ENCODE measurements at regions not wholly inside any gene's neighbourhood (a gene's known extent, or its start where the extent isn't known, plus 50 kb on each side); places are given as distances from the start of the nearest gene placed in this dataset.

- no peaks in the 10 kb centered on the region for H3K36me3 ChIP-seq
- H3K27me3 ChIP-seq: no peaks in the 10 kb centered on the region
- H3K27ac ChIP-seq: no peak overlapping the region
- TF ChIP-seq POLR2A (IDR thresholded peaks at IDR 0.05): no peak
- no peak for TF ChIP-seq POLR2AphosphoS5 (IDR thresholded peaks at IDR 0.05)
- TF ChIP-seq, protein P1, sequence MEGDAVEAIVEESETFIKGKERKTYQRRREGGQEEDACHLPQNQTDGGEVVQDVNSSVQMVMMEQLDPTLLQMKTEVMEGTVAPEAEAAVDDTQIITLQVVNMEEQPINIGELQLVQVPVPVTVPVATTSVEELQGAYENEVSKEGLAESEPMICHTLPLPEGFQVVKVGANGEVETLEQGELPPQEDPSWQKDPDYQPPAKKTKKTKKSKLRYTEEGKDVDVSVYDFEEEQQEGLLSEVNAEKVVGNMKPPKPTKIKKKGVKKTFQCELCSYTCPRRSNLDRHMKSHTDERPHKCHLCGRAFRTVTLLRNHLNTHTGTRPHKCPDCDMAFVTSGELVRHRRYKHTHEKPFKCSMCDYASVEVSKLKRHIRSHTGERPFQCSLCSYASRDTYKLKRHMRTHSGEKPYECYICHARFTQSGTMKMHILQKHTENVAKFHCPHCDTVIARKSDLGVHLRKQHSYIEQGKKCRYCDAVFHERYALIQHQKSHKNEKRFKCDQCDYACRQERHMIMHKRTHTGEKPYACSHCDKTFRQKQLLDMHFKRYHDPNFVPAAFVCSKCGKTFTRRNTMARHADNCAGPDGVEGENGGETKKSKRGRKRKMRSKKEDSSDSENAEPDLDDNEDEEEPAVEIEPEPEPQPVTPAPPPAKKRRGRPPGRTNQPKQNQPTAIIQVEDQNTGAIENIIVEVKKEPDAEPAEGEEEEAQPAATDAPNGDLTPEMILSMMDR (IDR thresholded peaks at IDR 0.05): no peak
- TF ChIP-seq EP300 (IDR thresholded peaks at IDR 0.05): no peak
- no peaks in the 10 kb centered on the region for H3K4me1 ChIP-seq
- 82% methylated on average over 1 of the region's 1 CpG; no CpG with 5 or more reads in 1 of the 2 donors for WGBS, 2 donors
- no peak for ATAC-seq (ENCODE audit: low FRiP score in 2 of 2)
- DNase-seq: no peak
- H3K4me3 ChIP-seq: no peak overlapping the region
- H3K9me3 ChIP-seq: no peaks in the 10 kb centered on the region
These were observed 114.7 kb upstream of the VCX3B start for GRCh38 chrX:8349816-8350544.

DNA sequence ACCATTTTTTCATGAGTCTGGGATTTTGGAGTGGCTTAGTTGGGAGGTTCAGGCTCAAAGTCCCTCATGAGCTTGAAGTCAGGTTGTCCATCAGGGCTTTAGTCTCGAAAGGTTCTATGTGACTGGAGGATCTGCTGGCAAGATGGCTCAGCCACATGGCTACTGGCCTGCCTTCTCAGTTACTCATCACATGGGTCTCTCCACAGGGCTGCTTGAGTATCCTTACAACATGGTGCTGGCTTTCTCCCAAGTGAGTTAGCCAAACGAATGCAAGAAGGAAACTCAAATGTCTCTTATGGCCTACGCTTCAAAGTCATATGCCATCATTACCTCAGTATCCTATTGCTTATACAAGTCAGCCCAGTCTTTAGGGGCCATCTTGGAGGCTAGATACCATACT is 106.3 kb upstream of the VCX3B start:
- no peaks in the 10 kb centered on the region for H3K4me1 ChIP-seq
- no peak for ATAC-seq (ENCODE audit: low FRiP score in 2 of 2)
- no peaks in the 10 kb centered on the region for H3K9me3 ChIP-seq
- no peaks in the 10 kb centered on the region for H3K27me3 ChIP-seq
- WGBS, 2 donors: 78 to 80% methylated on average over 3 of the region's 3 CpGs
- no peak overlapping the region for H3K4me3 ChIP-seq
- TF ChIP-seq, protein P1 (IDR thresholded peaks at IDR 0.05): no peak
- TF ChIP-seq POLR2A (IDR thresholded peaks at IDR 0.05) (no peak), EP300 (IDR thresholded peaks at IDR 0.05) (no peak), POLR2AphosphoS5 (IDR thresholded peaks at IDR 0.05) (no peak)
- DNase-seq: no peak
- no peak overlapping the region for H3K27ac ChIP-seq
- H3K36me3 ChIP-seq: no peaks in the 10 kb centered on the region

DNA sequence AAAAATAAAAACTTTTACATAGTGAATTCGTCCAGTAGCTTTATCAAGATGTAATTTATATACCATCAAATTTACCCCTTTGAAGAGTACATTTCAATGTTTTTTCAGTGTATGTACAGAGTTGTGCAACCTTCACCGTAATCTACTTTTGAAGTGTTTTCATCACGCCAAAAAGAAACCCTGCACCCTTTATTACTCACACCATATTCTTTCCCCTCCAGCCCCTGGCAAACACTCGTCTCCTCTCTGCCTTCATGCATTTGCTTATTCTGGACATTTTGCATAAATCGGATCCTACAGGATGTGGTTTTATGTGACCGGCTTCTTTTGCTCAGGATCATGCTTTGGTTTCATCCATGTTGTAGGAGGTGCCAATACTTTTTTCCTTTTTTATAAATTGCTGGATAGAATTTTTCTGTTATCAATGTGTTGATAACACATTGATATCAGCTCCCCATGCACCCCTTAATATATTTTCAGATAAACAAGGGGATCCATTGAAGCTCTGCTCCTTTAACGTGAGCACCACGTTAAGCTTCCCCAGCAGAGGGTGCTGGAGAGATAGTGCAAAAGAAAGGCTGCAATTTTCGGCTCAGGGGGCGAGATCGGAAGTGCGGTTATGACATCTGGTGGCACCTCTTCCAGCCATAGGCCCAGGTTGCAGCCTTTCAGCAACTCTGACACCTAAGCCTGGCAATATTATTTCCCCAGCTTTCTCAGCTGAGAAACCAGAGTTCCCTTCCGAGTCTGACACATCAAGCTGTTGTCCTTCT is 100.1 kb upstream of the VCX3B start:
- Histone ChIP-seq H3K27ac (no peak overlapping the region), H3K36me3 (no peaks in the 10 kb centered on the region), H3K27me3 (no peaks in the 10 kb centered on the region), H3K4me1 (no peaks in the 10 kb centered on the region), H3K4me3 (no peak overlapping the region), H3K9me3 (no peaks in the 10 kb centered on the region)
- ATAC-seq (ENCODE audit: low FRiP score in 2 of 2) (no peak), DNase-seq (peak in 1 of 2 donors; percentile 47)
- WGBS, 2 donors: 25 to 47% methylated on average over 9 to 13 of the region's 13 CpGs
- TF ChIP-seq, protein P1 (IDR thresholded peaks at IDR 0.05): peak in 3 of 6 experiments; percentile 31 to 50 (median 32)
- TF ChIP-seq POLR2A (IDR thresholded peaks at IDR 0.05): no peak
- TF ChIP-seq EP300 (IDR thresholded peaks at IDR 0.05): no peak
- TF ChIP-seq POLR2AphosphoS5 (IDR thresholded peaks at IDR 0.05): no peak

DNA sequence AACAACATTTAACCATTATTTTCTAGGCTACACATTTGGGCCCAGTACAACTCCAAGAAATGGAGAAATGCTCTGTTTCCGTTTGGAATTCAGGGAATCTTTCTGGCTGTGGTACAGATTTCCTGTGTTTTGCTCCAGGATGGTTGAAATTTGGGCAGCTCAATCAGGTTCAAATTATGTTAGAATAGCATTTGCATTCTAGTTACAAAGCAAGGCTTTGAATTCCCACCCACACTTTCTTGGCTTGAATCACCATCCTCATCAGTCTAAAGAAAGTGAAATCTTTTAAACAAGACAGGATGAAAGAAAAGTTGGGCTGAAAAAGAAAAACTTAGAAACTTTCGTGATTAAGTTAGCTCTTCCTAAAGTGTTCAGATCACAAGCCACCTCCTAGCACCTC is 98.1 kb upstream of the VCX3B start:
- Histone ChIP-seq H3K27ac (peak overlapping the region in 1 of 4 donors; percentile 0), H3K27me3 (no peaks in the 10 kb centered on the region), H3K36me3 (no peaks in the 10 kb centered on the region), H3K9me3 (no peaks in the 10 kb centered on the region), H3K4me3 (no peak overlapping the region), H3K4me1 (no peaks in the 10 kb centered on the region)
- no peak for TF ChIP-seq EP300 (IDR thresholded peaks at IDR 0.05)
- TF ChIP-seq POLR2A (IDR thresholded peaks at IDR 0.05): no peak
- TF ChIP-seq, protein P1 (IDR thresholded peaks at IDR 0.05): no peak
- no peak for TF ChIP-seq POLR2AphosphoS5 (IDR thresholded peaks at IDR 0.05)
- ATAC-seq (ENCODE audit: low FRiP score in 2 of 2) (no peak), DNase-seq (no peak)
- 40 to 46% methylated on average over 2 of the region's 2 CpGs for WGBS, 2 donors

Data from upper lobe of left lung (tissue), 6 donors.